A673 (cell line): ENCODE measurements at regions not wholly inside any gene's neighbourhood (a gene's known extent, or its start where the extent isn't known, plus 50 kb on each side); places are given as distances from the start of the nearest gene placed in this dataset.

ENCODE experiments used
- EZH2 ChIP-seq: fragments of 200-600 bp; sonication (generic); IDR thresholded peaks from 2 replicates; pipeline ENCODE4 v1.6.1; 2017; ENCODE audit warnings: borderline replicate concordance, low read depth, mild to moderate bottlenecking, mixed read lengths, antibody characterized with exemption, low read length; ENCODE audit not compliant: poor library complexity, severe bottlenecking
- TF ChIP-seq, protein P1 (sequence below): fragments of 300-800, 200-600 bp; sonication (generic); conservative IDR thresholded peaks from 2 replicates; pipeline ENCODE4 v1.5.1; 2017; ENCODE audit warnings: low read depth, mild to moderate bottlenecking, antibody characterized with exemption, low read length, moderate library complexity, mixed read lengths

DNA sequence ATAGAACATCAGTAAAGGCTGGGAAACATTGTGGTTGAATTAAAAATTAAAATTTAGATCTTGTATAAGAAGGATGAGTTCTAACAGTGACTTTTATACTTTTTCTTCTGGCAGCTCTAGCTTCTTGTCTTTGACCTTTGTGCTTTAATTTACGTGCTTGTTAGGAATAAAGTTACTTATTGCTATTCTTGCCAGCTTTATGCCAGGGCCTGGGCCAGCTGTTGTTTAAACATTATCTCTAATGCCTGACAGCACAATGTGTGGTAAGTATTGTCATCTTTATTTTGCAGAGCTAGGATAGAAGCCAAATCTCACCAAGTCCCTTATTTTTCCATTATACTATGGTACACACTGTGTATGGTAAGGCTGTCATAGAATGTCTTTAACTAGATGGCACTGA is 766.7 kb upstream of the GOLIM4 start:
- TF ChIP-seq, protein P1, sequence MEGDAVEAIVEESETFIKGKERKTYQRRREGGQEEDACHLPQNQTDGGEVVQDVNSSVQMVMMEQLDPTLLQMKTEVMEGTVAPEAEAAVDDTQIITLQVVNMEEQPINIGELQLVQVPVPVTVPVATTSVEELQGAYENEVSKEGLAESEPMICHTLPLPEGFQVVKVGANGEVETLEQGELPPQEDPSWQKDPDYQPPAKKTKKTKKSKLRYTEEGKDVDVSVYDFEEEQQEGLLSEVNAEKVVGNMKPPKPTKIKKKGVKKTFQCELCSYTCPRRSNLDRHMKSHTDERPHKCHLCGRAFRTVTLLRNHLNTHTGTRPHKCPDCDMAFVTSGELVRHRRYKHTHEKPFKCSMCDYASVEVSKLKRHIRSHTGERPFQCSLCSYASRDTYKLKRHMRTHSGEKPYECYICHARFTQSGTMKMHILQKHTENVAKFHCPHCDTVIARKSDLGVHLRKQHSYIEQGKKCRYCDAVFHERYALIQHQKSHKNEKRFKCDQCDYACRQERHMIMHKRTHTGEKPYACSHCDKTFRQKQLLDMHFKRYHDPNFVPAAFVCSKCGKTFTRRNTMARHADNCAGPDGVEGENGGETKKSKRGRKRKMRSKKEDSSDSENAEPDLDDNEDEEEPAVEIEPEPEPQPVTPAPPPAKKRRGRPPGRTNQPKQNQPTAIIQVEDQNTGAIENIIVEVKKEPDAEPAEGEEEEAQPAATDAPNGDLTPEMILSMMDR: no peak
- no peak for TF ChIP-seq EZH2
